ENCODE measurements at regions not wholly inside any gene's neighbourhood (a gene's known extent, or its start where the extent isn't known, plus 50 kb on each side); places are given as distances from the start of the nearest gene placed in this dataset.
"Not testable (repeated sequence)": the region's sequence is repeated elsewhere in the genome, so short reads cannot be mapped to it uniquely, and the experiment has no call there.

- in situ Hi-C loops (cut with HindIII; ENCODE audit: low sequenced_read_pairs), result no loop called here
- DNase-seq (ENCODE audit: low read depth, low spot score), result no peak
- TF ChIP-seq CTCF (IDR thresholded peaks at IDR 0.05; ENCODE audit: low read depth, low read length), result no peak
- no peak overlapping the region for H3K4me3 ChIP-seq (ENCODE audit: low read depth, low read length)
These were observed 571.0 kb downstream of the TSN start for GRCh38 chr2:122326471-122326870.

GRCh38 chr2:122328816-122329215 is 573.4 kb downstream of the TSN start:
- in situ Hi-C loops (cut with HindIII; ENCODE audit: low sequenced_read_pairs), result no loop called here
- DNase-seq (ENCODE audit: low read depth, low spot score), result no peak
- H3K4me3 ChIP-seq (ENCODE audit: low read depth, low read length), result no peak overlapping the region
- no peak for TF ChIP-seq CTCF (IDR thresholded peaks at IDR 0.05; ENCODE audit: low read depth, low read length)

- DNase-seq (ENCODE audit: low read depth, low spot score), result no peak
- in situ Hi-C loops (cut with HindIII; ENCODE audit: low sequenced_read_pairs), result no loop called here
- H3K4me3 ChIP-seq (ENCODE audit: low read depth, low read length), result no peak overlapping the region
- TF ChIP-seq CTCF (IDR thresholded peaks at IDR 0.05; ENCODE audit: low read depth, low read length), result no peak
These were observed 573.8 kb downstream of the TSN start for GRCh38 chr2:122329278-122329677.

- in situ Hi-C loops (cut with HindIII; ENCODE audit: low sequenced_read_pairs), result no loop called here
- H3K4me3 ChIP-seq (ENCODE audit: low read depth, low read length), result no peak overlapping the region
- no peak for TF ChIP-seq CTCF (IDR thresholded peaks at IDR 0.05; ENCODE audit: low read depth, low read length)
- no peak for DNase-seq (ENCODE audit: low read depth, low spot score)
These were observed 578.5 kb downstream of the TSN start for GRCh38 chr2:122333932-122334331.

- no peak for TF ChIP-seq CTCF (IDR thresholded peaks at IDR 0.05; ENCODE audit: low read depth, low read length)
- in situ Hi-C loops (cut with HindIII; ENCODE audit: low sequenced_read_pairs), result no loop called here
These were observed 582.5 kb downstream of the TSN start for GRCh38 chr2:122338000-122338399.

GRCh38 chr2:122340246-122340645 is 584.8 kb downstream of the TSN start:
- no peak overlapping the region for H3K4me3 ChIP-seq (ENCODE audit: low read depth, low read length)
- TF ChIP-seq CTCF (IDR thresholded peaks at IDR 0.05; ENCODE audit: low read depth, low read length), result no peak
- in situ Hi-C loops (cut with HindIII; ENCODE audit: low sequenced_read_pairs), result no loop called here
- no peak for DNase-seq (ENCODE audit: low read depth, low spot score)

More at GRCh38 chr2:122338000-122338399, 582.5 kb downstream of the TSN start:
- H3K4me3 ChIP-seq (ENCODE audit: low read depth, low read length), result no peak overlapping the region
- DNase-seq (ENCODE audit: low read depth, low spot score), result no peak

GRCh38 chr2:122341007-122341406 is 585.6 kb downstream of the TSN start:
- in situ Hi-C loops (cut with HindIII; ENCODE audit: low sequenced_read_pairs), result no loop called here

GRCh38 chr2:122352151-122352550 is 596.7 kb downstream of the TSN start:
- H3K4me3 ChIP-seq (ENCODE audit: low read depth, low read length); in situ Hi-C loops (cut with HindIII; ENCODE audit: low sequenced_read_pairs); DNase-seq (ENCODE audit: low read depth, low spot score): not testable (repeated sequence)

More at GRCh38 chr2:122341007-122341406, 585.6 kb downstream of the TSN start:
- H3K4me3 ChIP-seq (ENCODE audit: low read depth, low read length), result no peak overlapping the region
- DNase-seq (ENCODE audit: low read depth, low spot score), result no peak
- no peak for TF ChIP-seq CTCF (IDR thresholded peaks at IDR 0.05; ENCODE audit: low read depth, low read length)

Measured in astrocyte of the spinal cord (primary cell).